ENCODE measurements at regions not wholly inside any gene's neighbourhood (a gene's known extent, or its start where the extent isn't known, plus 50 kb on each side); places are given as distances from the start of the nearest gene placed in this dataset.

DNA sequence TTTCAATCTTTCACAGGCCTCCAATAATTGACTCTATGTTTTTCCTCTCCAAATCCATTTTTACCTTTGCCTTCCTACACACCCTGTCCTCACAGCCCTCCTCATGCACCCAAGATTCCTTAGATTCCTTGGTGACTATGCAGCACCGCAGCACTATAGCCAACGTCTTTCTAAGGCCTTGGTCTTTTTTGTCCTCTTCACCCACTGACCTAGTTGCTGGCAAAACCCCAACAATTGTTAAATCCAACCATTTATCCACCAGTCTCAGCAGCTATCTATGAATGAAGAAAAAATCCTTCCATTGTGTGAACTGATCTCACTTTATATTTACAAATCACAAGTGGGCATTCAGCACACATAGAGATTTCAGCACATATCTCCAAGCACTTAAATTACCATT lies 203.9 kb downstream of the VGLL3 start:
- TF ChIP-seq, protein P1, sequence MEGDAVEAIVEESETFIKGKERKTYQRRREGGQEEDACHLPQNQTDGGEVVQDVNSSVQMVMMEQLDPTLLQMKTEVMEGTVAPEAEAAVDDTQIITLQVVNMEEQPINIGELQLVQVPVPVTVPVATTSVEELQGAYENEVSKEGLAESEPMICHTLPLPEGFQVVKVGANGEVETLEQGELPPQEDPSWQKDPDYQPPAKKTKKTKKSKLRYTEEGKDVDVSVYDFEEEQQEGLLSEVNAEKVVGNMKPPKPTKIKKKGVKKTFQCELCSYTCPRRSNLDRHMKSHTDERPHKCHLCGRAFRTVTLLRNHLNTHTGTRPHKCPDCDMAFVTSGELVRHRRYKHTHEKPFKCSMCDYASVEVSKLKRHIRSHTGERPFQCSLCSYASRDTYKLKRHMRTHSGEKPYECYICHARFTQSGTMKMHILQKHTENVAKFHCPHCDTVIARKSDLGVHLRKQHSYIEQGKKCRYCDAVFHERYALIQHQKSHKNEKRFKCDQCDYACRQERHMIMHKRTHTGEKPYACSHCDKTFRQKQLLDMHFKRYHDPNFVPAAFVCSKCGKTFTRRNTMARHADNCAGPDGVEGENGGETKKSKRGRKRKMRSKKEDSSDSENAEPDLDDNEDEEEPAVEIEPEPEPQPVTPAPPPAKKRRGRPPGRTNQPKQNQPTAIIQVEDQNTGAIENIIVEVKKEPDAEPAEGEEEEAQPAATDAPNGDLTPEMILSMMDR (conservative IDR thresholded peaks at IDR 0.05), result no peak
- no peak for TF ChIP-seq EZH2 (IDR thresholded peaks at IDR 0.05; ENCODE audit: low read depth)
